ENCODE measurements at regions not wholly inside any gene's neighbourhood (a gene's known extent, or its start where the extent isn't known, plus 50 kb on each side); places are given as distances from the start of the nearest gene placed in this dataset.

GRCh38 chr5:77881528-77881927 lies 105.4 kb upstream of the TBCA start:
- Histone ChIP-seq H3K4me1 (no peaks in the 10 kb centered on the region), H3K4me3 (no peak overlapping the region), H3K27ac (no peak overlapping the region), H3K36me3 (no peaks in the 10 kb centered on the region), H3K9me3 (no peaks in the 10 kb centered on the region), H3K27me3 (no peaks in the 10 kb centered on the region)
- TF ChIP-seq POLR2AphosphoS5 (IDR thresholded peaks at IDR 0.05; ENCODE audit: insufficient read depth in 1 of 2, low read depth in 1 of 2): no peak
- intact Hi-C loops (cut with DNase I): no loop called here
- DNase-seq (ENCODE audit: extremely low spot score in 2 of 2): peak in 1 of 2 donors; percentile 46

DNA sequence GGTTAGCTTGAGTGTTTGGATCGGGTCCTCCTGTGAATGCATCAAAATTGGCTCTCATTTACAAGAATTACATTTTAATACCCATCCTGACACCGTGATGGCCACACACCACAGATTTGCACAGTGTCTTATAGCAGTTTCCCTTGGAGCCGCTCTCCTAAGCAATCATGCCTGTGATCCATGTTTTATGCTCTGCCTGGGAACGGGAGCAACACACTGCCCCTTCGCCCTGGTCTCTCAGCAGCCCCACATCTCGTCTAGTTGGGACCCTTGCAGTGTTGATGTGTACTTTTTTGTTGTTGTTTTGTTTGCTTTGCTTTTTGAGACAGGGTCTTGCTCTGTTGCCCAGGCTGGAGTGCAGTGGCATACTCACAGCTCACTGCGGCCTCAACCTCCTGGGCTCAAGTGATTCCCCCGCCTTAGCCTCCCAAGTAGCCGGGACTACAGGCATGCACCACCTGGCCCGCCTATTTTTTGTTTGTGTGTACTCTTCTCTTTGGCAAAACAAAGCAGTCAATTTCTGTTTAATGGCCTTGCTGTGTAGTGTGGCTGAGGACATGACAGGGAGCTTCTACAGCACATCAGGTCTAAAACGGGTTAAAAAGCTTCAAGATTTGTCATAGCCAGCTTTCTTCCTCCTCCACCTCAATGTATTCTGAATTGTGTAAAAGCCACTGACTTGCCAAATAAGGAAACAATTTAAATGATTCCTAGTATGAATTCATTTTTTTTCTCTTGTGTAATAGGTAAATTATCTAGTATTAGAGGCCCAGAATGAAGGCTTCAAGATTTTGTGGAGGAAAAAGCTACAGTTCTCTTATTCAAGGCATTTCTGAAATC lies 101.6 kb upstream of the TBCA start:
- TF ChIP-seq POLR2A (IDR thresholded peaks at IDR 0.05) (no peak), CTCF (IDR thresholded peaks at IDR 0.05) (no peak), POLR2AphosphoS5 (IDR thresholded peaks at IDR 0.05; ENCODE audit: insufficient read depth in 1 of 2, low read depth in 1 of 2) (no peak)
- no peaks in the 10 kb centered on the region for H3K4me1 ChIP-seq
- no peak overlapping the region for H3K27ac ChIP-seq
- DNase-seq (ENCODE audit: extremely low spot score in 2 of 2): no peak
- no peaks in the 10 kb centered on the region for H3K9me3 ChIP-seq
- H3K4me3 ChIP-seq: no peak overlapping the region
- H3K36me3 ChIP-seq: no peaks in the 10 kb centered on the region
- intact Hi-C loops (cut with DNase I): no loop called here
- H3K27me3 ChIP-seq: no peaks in the 10 kb centered on the region

DNA sequence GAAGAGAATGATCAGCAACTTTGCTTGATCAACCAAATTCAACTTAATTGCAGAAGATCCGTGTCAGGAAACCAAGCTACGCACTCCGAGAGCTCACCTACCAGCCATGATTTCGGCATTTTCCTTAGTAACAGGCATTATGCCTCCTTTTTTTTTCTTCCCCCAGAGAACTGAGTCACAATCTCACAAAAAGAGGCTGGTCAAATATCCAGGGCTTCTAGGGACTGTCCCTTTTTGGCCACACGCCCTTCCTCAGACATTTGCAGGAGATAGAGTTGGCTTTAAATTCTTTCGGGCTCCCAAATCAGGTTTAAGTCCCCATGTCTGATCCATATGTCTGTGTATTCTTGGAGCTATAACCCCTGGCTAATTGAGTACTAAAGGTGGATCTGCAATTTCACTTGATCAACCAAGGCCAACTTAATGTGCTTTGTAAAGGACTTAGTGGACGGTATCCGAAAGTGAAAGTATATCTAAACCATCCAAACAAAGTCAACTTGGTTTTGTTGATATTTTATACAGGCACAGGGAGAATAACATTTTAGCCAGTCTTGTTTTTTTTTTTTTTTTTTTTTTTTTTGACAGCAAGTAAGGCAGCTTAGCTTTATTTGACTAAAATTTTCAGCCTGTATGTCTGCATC lies 100.8 kb upstream of the TBCA start:
- H3K4me1 ChIP-seq: no peaks in the 10 kb centered on the region
- H3K9me3 ChIP-seq: no peaks in the 10 kb centered on the region
- H3K27ac ChIP-seq: no peak overlapping the region
- H3K4me3 ChIP-seq: no peak overlapping the region
- no peaks in the 10 kb centered on the region for H3K36me3 ChIP-seq
- intact Hi-C loops (cut with DNase I): no loop called here
- no peaks in the 10 kb centered on the region for H3K27me3 ChIP-seq
- no peak for TF ChIP-seq POLR2AphosphoS5 (IDR thresholded peaks at IDR 0.05; ENCODE audit: insufficient read depth in 1 of 2, low read depth in 1 of 2)
- TF ChIP-seq CTCF (IDR thresholded peaks at IDR 0.05): no peak
- no peak for TF ChIP-seq POLR2A (IDR thresholded peaks at IDR 0.05)
- DNase-seq (ENCODE audit: extremely low spot score in 2 of 2): no peak

GRCh38 chr5:77876316-77876715 lies 100.2 kb upstream of the TBCA start:
- TF ChIP-seq POLR2A (IDR thresholded peaks at IDR 0.05): no peak
- TF ChIP-seq POLR2AphosphoS5 (IDR thresholded peaks at IDR 0.05; ENCODE audit: insufficient read depth in 1 of 2, low read depth in 1 of 2): no peak
- TF ChIP-seq CTCF (IDR thresholded peaks at IDR 0.05): no peak
- Histone ChIP-seq H3K36me3 (no peaks in the 10 kb centered on the region), H3K4me1 (no peaks in the 10 kb centered on the region), H3K9me3 (no peaks in the 10 kb centered on the region), H3K27ac (no peak overlapping the region), H3K4me3 (no peak overlapping the region), H3K27me3 (no peaks in the 10 kb centered on the region)
- DNase-seq (ENCODE audit: extremely low spot score in 2 of 2): no peak
- intact Hi-C loops (cut with DNase I): no loop called here

- Histone ChIP-seq H3K27ac (no peak overlapping the region), H3K9me3 (no peaks in the 10 kb centered on the region), H3K4me1 (no peaks in the 10 kb centered on the region), H3K36me3 (no peaks in the 10 kb centered on the region), H3K27me3 (no peaks in the 10 kb centered on the region), H3K4me3 (no peak overlapping the region)
- no peak for TF ChIP-seq CTCF (IDR thresholded peaks at IDR 0.05)
- no peak for TF ChIP-seq POLR2AphosphoS5 (IDR thresholded peaks at IDR 0.05; ENCODE audit: insufficient read depth in 1 of 2, low read depth in 1 of 2)
- TF ChIP-seq POLR2A (IDR thresholded peaks at IDR 0.05): no peak
- DNase-seq (ENCODE audit: extremely low spot score in 2 of 2): no peak
- intact Hi-C loops (cut with DNase I): no loop called here
Observed at GRCh38 chr5:77874691-77875090, 98.6 kb upstream of the TBCA start.

Data from vagina (tissue), 2 donors.